HG02571 (cell line): ENCODE measurements at regions not wholly inside any gene's neighbourhood (a gene's known extent, or its start where the extent isn't known, plus 50 kb on each side); places are given as distances from the start of the nearest gene placed in this dataset.

Source experiments
- ATAC-seq: cut with Tn5 transposase; IDR thresholded peaks from one replicate; pipeline ENCODE4 v1.9.1; 2021; ENCODE audit warnings: mild to moderate bottlenecking, moderate library complexity; ENCODE audit not compliant: unreplicated experiment

GRCh38 chr2:226405465-226405864, 394.2 kb downstream of the IRS1 start:
- ATAC-seq, result no peak

GRCh38 chr2:226403369-226403768, 396.3 kb downstream of the IRS1 start:
- no peak for ATAC-seq

GRCh38 chr2:226399006-226399405, 400.6 kb downstream of the IRS1 start:
- ATAC-seq, result no peak

- ATAC-seq, result no peak
These were observed 401.0 kb downstream of the IRS1 start for GRCh38 chr2:226398580-226398979.

DNA sequence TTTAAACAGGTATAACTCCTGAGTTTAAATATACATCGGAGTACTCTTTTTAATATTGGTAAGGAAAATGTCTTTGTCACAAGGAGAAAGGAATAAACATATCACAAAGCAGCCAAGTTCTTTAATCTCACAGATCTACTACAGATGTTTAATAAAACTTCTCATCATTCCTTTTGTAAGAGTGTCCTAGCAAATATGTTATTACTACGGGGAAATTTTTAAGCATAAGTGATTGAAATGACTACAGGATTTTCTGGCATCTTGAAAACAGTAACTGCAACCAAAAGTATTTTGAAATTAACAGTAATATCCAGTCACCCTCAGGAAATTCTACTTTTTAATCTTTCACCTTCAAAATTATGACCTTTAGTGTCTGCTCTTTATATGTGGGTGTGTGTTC, 403.1 kb downstream of the IRS1 start:
- ATAC-seq, result no peak

DNA sequence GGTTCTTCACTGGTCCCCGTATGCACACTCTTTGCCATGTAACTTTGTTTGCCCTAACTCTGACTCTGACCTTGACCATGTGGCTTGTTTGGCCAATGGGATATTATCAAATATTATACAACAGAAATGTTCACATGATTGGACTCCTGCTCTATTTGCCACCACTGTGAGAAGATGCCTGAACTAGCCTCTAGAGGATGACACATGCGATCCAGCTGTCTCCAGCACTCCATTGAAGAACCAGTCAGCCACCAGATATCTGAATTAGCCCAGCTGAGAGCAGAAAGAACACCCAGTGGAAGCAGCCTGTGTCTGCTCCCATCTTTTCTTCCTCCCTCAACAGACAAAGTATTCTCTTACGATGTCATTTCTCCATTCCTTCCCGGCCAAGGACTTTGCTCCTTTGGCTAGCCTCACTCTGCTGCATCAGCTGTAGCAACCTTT, 412.1 kb downstream of the IRS1 start:
- ATAC-seq, result no peak

DNA sequence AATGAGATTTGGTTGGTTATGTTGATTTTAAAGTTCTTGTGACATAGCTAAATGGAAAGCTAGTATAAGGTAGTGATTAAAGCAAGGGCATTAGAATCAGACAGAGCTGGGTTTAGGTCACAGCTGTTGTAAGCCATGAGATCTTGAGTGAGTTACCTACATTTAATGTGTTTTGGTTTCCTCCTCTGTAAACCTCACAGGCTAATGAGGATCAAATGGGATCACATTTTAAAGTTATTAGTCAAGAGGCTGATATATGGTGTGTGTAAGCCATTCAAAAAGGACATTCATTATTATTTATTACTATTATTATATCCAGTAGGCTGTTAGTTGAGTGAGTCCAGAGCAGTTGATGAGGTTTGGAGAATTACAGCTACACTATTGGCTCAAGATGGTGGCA, 416.2 kb downstream of the IRS1 start:
- ATAC-seq, result no peak

DNA sequence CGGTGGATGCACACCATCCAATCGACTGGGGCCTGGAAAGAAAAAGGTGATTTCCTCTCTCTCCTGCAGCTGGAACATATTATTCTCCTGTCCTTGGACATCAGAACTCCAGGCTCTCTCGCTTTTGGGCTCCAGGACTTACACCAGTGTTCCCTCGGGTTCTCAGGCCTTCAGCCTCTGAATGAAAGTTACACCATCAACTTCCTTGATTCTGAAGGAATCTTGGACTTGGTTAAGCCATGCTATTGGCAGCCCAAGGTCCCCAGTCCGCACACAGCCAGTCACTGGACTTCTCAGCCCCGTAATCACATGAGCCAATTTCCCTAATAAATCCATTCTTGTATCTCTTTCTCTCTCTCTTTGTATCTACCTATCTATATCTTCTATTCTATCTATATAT, 418.9 kb downstream of the IRS1 start:
- no peak for ATAC-seq

DNA sequence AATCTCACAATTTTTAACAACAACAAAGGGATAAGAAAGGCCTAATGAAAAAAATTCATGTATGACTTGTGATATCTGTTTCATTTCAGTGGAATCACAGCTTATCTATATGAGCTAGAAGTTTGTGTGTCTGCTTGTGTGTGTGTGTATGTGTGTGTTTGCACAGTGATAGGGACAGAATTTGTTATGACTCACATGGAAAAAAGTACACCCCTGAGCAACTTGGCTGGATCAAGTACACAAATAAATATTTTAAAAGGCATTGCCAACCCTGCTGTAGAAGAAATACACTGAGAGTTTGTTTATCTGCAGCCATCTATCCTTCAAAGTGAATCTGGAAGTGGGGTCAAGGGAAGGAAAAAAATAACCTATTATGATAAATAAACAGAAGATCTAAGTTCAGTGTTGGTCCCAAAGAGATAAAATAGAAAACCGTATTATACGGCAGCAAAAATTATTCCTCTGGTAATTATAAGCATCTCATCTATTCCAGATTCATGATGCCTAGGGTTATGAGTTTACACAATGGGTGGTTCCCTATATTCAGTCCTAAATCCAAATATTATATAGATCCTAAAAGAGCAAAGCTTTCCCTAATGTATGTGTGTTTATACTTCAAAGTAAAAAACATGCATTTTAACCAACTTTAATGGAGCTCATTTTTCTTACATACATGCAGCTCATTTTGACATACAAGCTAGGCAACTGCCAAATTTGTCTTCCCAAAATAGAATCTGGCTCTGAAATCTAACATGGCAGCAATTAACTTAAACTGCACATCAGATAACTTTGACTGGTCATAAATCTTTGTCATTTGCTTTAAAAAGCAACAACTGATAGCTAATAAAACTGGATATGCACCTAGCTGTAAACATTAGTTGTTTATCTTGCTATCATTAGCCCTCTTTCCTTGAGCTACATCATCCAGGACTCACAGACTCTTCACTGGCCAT, 420.6 kb downstream of the IRS1 start:
- ATAC-seq, result no peak

- ATAC-seq, result no peak
These were observed 423.0 kb downstream of the IRS1 start for GRCh38 chr2:226376516-226377180.

DNA sequence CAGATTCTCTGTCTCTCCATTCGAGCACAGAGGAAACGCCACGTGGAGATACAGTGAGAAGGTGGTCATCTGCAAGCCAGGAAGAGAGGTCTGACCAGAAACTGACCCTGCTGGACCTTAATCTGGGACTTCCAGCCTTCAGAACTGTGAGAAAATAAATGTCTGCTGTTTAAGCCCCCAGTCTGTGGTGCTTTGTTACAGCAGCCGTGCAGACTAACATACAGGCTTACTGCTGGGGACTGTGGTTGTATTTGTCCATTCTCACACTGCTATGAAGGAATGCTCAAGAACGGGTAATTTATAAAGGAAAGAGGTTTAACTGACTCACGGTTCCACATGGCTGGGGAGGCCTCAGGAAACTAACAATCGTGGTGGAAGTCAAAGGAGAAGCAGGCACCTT, 432.7 kb downstream of the IRS1 start:
- no peak for ATAC-seq

DNA sequence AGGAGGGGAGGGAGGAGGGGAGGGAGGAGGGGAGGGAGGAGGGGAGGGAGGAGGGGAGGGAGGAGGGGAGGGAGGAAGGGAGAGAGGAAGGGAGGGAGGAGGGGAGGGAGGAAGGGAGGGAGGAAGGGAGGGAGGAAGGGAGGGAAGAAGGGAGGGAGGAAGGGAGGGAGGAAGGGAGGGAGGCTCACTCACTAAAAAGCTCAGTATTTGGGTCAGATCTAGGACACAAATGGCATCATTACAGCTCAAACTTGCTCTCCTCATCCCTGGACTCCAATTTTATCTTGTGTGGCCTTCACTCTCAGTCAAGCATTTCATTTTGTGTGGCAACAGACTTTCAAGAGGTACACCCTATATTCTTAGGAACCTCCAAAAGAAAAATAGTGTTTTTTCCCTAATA, 435.4 kb downstream of the IRS1 start:
- no peak for ATAC-seq

- no peak for ATAC-seq
These were observed 436.6 kb downstream of the IRS1 start for GRCh38 chr2:226362980-226363379.

GRCh38 chr2:226360658-226361057, 439.0 kb downstream of the IRS1 start:
- ATAC-seq, result no peak

- no peak for ATAC-seq
These were observed 440.9 kb downstream of the IRS1 start for GRCh38 chr2:226358688-226359087.

DNA sequence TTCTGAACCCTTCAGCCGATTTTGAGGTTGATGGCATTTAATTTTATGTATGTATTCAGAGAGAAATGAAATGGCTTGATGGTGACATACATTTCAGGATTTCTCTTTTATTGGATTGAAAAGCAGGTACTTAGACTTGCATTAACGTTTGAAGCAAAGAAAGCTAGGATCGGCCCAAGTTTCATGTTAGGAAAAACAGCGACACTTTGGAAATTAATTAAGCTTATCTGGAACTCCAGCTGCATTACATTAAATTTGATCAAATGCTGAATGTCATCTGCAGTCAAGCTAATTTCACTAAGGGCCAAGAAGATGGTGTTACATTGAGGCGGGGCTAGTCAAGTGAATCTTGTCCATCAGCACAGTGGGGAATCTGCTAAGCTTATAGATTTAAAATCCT, 441.8 kb downstream of the IRS1 start:
- ATAC-seq, result no peak

- no peak for ATAC-seq
These were observed 444.0 kb downstream of the IRS1 start for GRCh38 chr2:226355600-226355999.

DNA sequence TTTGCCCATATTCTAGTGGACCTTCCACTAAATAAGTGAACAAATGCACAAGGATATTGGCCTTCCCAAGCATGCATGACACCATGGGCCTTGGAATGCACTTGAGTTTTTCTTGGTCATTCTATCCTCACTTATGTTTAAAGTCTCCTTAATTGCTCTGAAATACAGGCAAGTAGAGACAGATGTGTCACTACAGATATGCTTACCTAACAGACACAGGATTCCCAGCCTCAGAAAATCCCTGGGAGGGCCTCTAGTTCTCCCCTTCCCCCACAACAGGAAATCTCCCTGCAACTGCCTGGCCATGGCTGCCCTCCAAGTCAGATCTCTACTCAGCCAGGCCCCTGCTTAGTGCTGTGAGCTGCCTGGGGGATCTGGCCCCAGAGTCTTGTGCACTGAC, 445.2 kb downstream of the IRS1 start:
- no peak for ATAC-seq

DNA sequence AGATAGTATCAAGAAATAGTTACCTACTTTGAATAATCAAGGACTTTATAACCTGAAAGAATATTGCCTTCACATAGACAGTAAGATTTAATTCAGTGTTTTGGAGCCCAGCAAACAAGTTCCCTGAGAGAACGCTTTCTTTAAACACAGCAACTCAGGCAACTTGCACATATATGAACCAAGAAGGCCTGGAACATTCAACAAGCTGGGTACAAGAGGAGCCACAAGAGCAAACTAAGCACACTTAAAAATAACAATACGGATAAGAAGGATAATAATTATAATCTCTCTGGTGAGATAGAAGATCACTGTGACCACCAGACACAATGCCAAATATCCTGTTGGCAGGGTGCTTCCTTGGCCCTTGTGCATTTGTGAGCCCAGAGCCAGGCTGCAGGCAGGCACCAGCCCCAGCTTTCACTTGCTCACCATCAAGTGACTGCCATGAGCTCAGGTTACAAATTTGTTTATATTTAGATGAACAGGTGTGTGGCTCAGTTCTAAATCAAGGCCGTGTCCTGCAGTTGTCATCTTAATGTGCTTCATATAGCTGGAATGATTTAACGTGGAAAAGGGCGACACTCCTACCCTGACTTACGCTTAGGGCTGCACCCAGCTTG, 446.6 kb downstream of the IRS1 start:
- ATAC-seq, result no peak

- no peak for ATAC-seq
These were observed 447.9 kb downstream of the IRS1 start for GRCh38 chr2:226351711-226352110.

- ATAC-seq, result no peak
These were observed 460.0 kb downstream of the IRS1 start for GRCh38 chr2:226339616-226340015.

GRCh38 chr2:226338825-226339224, 460.8 kb downstream of the IRS1 start:
- no peak for ATAC-seq
